Astrocyte of the hippocampus (primary cell): ENCODE measurements at regions not wholly inside any gene's neighbourhood (a gene's known extent, or its start where the extent isn't known, plus 50 kb on each side); places are given as distances from the start of the nearest gene placed in this dataset.
"Not testable (repeated sequence)": the region's sequence is repeated elsewhere in the genome, so short reads cannot be mapped to it uniquely, and the experiment has no call there.

Experiments used
- DNase-seq: peaks from one replicate; pipeline ENCODE4 v3.0.0; 2011; ENCODE audit warnings: low read depth, low spot score

GRCh38 chr7:67901808-67902480 is 905.3 kb downstream of the TYW1 start:
- DNase-seq = peak; percentile 53

DNA sequence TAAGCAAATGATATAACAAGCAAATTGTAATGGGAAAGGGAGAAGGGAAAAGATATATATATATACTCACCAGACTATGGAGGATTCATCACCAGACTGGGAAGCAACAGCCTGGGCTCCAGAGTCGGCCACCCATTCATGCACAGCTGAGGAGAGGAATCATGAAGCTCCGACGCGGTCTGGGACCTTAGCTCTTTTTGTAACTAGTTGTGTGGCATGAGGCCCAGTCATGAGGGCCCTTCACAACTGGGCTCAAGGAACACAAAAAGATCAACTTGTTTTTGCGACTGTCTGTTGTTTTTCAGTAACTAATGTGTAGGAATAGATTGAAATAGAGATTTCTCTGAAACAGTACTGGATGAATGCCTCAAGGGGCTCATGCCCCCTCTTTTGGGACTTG is 911.2 kb downstream of the TYW1 start:
- no peak for DNase-seq

GRCh38 chr7:67912437-67912836 is 915.8 kb downstream of the TYW1 start:
- no peak for DNase-seq

GRCh38 chr7:67913604-67914003 is 917.0 kb downstream of the TYW1 start:
- DNase-seq = peak; percentile 48

DNA sequence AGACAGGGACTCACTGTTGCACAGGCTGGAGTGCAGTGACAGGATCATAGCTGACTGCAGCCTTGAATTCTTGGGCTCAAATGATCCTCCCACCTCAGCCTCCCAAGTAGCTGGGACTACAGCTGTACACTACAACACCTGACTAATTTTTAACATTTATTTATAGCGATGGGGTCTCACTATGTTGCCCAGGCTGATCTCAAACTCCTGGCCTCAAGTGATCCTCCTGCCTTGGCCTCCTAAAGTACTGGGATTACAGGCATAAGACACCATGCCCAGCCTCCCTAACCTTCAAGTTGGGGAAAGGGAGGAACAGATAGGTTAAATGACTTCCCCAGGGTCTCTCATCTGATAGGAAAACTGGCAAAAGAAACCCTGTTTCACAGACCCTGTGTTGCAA is 919.5 kb downstream of the TYW1 start:
- DNase-seq = not testable (repeated sequence)

- DNase-seq = no peak
These were observed 920.2 kb downstream of the TYW1 start for GRCh38 chr7:67916571-67917436.

DNA sequence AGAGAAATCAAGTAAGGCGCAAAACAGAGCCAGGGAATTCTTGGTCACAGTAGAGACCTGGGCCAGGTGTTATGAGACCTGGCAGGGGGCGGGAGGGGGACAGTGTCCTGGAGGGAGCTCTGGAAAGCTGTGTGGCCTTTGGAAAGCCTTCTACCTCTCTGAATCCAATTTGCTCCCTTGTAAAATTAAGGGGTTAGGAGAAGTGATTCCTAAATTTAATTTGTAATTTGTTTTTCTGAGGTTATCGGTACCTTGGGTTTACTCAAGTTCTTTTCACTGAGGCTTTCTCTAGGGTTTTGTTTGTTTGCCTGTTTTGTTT is 920.8 kb downstream of the TYW1 start:
- no peak for DNase-seq

GRCh38 chr7:67918158-67918557 is 921.5 kb downstream of the TYW1 start:
- DNase-seq = no peak

- no peak for DNase-seq
These were observed 926.7 kb downstream of the TYW1 start for GRCh38 chr7:67923286-67923685.

DNA sequence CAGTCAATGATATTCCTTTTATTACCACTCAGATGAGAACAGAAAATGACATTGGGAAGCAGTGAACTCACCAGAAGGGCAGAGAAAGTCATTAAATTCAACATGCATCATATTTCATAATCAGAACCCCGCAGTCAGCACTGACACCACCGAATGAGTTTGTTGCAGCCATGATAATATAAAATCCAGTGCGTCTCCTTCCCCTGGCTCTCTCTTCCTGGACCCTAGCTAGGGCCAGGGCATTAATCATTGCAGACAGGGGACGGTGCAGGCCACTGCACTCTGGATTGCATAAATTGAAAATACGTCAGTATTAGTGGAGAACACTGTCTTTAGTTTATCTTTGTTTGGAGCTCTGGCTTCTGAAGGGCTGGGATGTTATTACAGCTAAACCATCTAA is 931.5 kb downstream of the TYW1 start:
- no peak for DNase-seq

DNA sequence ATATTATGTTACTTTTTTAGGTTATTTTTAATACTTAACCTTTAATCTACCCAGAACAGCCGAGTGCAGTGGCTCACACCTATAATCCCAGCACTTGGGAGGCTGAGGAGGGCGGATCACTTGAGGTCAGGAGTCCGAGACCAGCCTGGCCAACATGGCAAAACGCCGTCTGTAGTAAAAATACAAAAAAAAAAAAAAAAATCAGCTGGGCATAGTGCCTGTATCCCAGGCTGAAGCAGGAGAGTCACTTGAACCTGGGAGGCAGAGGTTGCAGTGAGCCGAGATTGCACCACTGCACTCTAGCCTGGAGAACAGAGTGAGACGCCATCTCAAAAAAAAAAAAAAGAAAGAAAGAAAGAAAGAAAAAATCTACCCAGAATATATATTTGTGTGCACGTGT is 939.8 kb downstream of the TYW1 start:
- not testable (repeated sequence) for DNase-seq

GRCh38 chr7:67940400-67940799 is 943.8 kb downstream of the TYW1 start:
- no peak for DNase-seq

- DNase-seq = no peak
These were observed 950.6 kb downstream of the TYW1 start for GRCh38 chr7:67947191-67947590.

DNA sequence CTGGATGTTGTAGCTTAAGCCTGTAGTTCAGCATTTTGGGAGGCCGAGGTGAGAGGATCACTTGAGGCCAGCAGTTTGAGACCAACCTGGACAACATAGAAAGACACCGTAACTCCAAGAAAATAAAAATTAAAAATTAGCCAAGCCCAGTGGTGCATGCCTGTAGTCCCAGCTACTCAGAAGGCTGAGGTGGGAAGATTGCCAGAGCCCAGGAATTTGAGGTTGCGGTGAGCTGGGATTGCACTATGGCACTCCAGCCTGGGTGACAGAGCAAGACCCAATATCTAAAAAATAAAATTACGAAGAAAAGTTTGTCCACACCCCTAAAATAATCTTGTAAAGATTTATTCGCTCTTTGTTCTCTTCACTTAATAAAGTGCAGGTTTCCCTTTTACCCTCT is 951.0 kb downstream of the TYW1 start:
- DNase-seq = peak; percentile 90

DNA sequence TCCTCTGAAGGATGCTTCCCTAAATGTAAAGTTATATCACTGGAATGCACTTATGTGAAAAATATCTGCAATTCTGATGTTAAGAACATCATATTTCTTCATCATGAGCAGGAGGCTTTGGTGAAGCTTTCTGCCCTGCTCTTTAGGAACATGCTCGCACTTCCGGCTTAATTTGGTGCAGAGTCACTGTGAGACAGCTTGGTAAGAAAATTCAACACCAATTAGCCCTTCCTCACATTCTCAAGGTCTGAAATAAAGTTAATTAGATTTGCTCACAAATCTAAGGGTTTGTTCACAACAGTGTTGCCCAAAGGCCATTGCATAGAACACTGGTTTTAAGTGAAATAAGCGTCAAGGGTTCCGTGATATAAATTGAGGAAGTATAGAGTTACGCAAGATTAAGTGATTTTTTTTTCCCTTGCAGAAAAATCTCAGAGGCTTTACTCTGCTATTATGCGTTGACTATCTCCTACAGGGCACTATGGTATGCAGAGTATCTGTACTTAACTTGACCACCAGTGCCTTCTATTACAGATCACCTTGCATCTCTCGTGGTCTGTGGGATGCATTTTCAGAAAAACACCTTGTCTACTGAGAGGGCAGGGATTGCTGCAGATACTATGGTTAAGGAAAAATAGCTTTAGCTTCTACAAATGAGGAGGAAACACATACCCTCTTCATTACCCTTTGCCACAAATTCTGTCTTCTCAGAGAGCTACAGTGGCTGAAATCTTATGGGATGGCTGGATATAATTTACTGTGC is 953.9 kb downstream of the TYW1 start:
- DNase-seq = no peak

- peak; percentile 29 for DNase-seq
These were observed 958.4 kb downstream of the TYW1 start for GRCh38 chr7:67955061-67955460.

DNA sequence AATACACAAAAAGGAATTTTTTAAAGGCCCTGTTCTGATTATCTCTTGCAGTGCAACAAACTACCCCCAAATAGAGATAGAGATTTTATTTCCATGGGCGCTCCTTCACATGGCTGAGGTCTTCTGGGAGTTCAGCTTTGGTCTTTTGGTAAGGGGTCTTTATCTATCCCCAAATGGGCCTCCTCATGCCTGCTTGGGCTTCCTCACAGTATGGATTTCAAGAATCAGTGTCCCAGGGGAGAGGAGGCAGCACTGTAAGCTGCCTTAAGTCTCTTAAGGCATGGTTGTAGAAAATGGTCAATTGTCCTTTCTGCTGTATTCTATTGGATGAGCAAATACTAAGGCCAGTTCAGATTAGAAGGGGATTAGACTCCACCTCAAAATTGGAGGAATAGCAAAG is 966.2 kb downstream of the TYW1 start:
- no peak for DNase-seq

DNA sequence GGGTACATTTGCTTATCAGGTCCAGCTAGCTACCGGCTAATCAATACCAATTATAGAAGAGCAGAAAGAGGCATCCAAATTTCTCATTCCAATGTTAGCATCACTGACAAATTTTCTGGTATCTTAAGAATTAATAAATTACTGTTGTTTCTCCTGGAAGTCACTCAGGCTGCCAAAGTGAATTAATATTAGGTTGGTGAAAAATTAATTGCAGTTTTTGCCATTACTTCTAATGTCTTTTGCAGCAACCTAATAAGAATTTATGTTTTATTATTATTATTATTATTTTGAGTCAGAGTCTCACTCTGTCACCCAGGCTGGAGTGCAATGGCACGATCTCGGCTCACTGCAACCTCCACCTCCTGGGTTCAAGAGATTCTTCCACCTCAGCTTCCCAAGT is 979.9 kb downstream of the TYW1 start:
- no peak for DNase-seq

GRCh38 chr7:67983486-67983885 is 986.9 kb downstream of the TYW1 start:
- DNase-seq = no peak

- DNase-seq = no peak
These were observed 987.7 kb downstream of the TYW1 start for GRCh38 chr7:67984326-67984725.

DNA sequence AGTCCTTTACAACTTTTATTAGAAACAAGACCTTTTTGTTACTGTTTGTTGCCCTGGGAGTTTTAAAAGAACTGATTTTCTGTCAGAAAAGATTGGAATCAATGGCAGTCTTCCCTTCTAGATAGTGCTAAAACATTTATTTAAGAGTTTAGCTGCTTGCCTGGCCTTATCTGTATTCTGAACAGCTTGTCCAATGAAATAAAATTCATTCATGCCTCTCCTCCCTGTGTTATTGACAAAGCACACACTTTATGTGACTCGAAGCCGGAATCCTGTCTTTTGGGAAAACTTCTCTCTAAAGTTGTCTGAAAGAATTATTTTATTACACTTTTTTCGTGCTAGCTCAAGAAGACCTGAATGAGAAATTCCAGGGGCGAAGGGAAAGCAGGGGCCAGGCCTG is 992.5 kb downstream of the TYW1 start:
- DNase-seq = no peak

GRCh38 chr7:67990003-67990402 is 993.4 kb downstream of the TYW1 start:
- no peak for DNase-seq

DNA sequence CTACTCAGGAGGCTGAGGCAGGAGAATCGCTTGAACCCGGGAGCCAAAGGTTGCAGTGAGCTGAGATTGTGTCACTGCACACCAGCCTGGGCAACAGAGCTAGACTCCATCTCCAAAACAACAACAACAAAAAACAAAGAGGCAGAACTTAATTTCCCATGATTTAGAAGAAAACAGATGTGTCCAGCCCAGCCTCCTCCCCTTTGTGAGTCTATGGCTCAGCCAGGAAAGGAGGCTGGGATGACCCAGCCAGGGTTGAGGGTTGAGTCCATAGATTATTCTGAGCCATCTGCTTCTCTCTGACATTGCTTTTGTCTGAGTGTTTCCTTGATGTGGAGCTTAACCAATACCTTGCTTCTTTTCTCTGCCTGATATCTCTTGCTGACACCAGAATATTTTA is 994.1 kb downstream of the TYW1 start:
- DNase-seq = no peak
